Thymus (tissue), 11 donors: ENCODE measurements at regions not wholly inside any gene's neighbourhood (a gene's known extent, or its start where the extent isn't known, plus 50 kb on each side); places are given as distances from the start of the nearest gene placed in this dataset.

Source experiments
- DNase-seq, 9 donors: peaks; one replicate each; pipeline ENCODE4 v3.0.0-alpha.2; 2013; ENCODE audit warnings: low spot score in 9 of 9, low read depth in 6 of 9, missing footprints in 1 of 9
- H3K27ac ChIP-seq, 2 donors: one replicate each; pipeline ENCODE4 v1.5.1; 2013; ENCODE audit warnings: control low read depth in 1 of 2, low read depth in 1 of 2, low read length in 1 of 2, mild to moderate bottlenecking in 1 of 2, moderate library complexity in 1 of 2
- H3K27me3 ChIP-seq, 2 donors: one replicate each; pipeline ENCODE4 v1.5.1; 2013; ENCODE audit warnings: low read length in 1 of 2; ENCODE audit not compliant: control insufficient read depth in 2 of 2, insufficient read depth in 1 of 2
- H3K36me3 ChIP-seq, 2 donors: one replicate each; pipeline ENCODE4 v1.5.1; 2013; ENCODE audit warnings: low read length in 1 of 2, mild to moderate bottlenecking in 1 of 2, moderate library complexity in 1 of 2; ENCODE audit not compliant: control insufficient read depth in 2 of 2, insufficient read depth in 2 of 2
- H3K4me1 ChIP-seq, 2 donors: one replicate each; pipeline ENCODE4 v1.5.1; 2013; ENCODE audit warnings: low read length in 2 of 2; ENCODE audit not compliant: control insufficient read depth in 2 of 2, insufficient read depth in 2 of 2
- H3K4me3 ChIP-seq, 2 donors: one replicate each; pipeline ENCODE4 v1.5.1; 2013; ENCODE audit warnings: low read length in 2 of 2, control low read depth in 1 of 2, mild to moderate bottlenecking in 1 of 2
- H3K9me3 ChIP-seq, 2 donors: one replicate each; pipeline ENCODE4 v1.5.1; 2013; ENCODE audit warnings: low read length in 1 of 2, mild to moderate bottlenecking in 1 of 2; ENCODE audit not compliant: control insufficient read depth in 2 of 2, insufficient read depth in 1 of 2
- WGBS: extraction: QIAGEN DNeasy Blood & Tissue Kit; methylation state at CpG from one replicate; pipeline ENCODE4 v1.1.7; 2013; 5-methylcytosine and 5-hydroxymethylcytosine counted together
- donor health status: healthy.

DNA sequence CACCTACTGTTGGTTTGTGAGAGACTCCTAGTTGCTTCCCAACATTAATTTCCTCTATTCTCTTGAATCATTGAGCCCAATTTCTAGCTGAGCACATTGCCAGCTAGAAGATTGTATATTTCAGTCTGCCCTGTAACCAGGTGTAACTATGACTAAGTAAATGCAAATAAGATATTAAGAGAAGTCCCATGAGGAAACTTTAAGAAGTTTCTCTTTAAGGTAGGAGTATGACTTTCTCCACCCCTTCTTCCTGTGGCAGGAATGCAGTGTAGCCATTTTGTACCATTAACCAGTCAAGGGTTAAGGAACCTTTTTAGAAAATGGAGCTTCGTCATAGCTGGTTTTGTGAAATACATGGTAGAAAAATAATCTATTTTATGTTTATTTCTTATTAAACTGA, 534.2 kb upstream of the RGS18 start:
- Histone ChIP-seq H3K9me3 (no peaks in the 10 kb centered on the region), H3K4me3 (no peak overlapping the region), H3K27ac (no peak overlapping the region), H3K36me3 (no peaks in the 10 kb centered on the region), H3K4me1 (no peaks in the 10 kb centered on the region), H3K27me3 (no peaks in the 10 kb centered on the region)
- WGBS: 94% methylated on average over 1 of the region's 1 CpG
- no peak for DNase-seq

- no peaks in the 10 kb centered on the region for H3K36me3 ChIP-seq
- H3K27ac ChIP-seq: no peak overlapping the region
- no peaks in the 10 kb centered on the region for H3K9me3 ChIP-seq
- H3K4me3 ChIP-seq: no peak overlapping the region
- no peaks in the 10 kb centered on the region for H3K27me3 ChIP-seq
- no peaks in the 10 kb centered on the region for H3K4me1 ChIP-seq
- DNase-seq: no peak
Measured at GRCh38 chr1:191629836-191630235, 528.4 kb upstream of the RGS18 start.

- no peak for DNase-seq
- WGBS: 92% methylated on average over 3 of the region's 3 CpGs
- H3K9me3 ChIP-seq: no peaks in the 10 kb centered on the region
Measured at GRCh38 chr1:191634801-191635508, 523.3 kb upstream of the RGS18 start.

GRCh38 chr1:191636345-191636744, 521.9 kb upstream of the RGS18 start:
- Histone ChIP-seq H3K27me3 (no peaks in the 10 kb centered on the region), H3K9me3 (no peaks in the 10 kb centered on the region), H3K27ac (no peak overlapping the region), H3K4me3 (no peak overlapping the region), H3K4me1 (no peaks in the 10 kb centered on the region), H3K36me3 (no peaks in the 10 kb centered on the region)
- no peak for DNase-seq

More at GRCh38 chr1:191634801-191635508, 523.3 kb upstream of the RGS18 start:
- Histone ChIP-seq H3K4me3 (no peak overlapping the region), H3K27ac (no peak overlapping the region), H3K4me1 (no peaks in the 10 kb centered on the region), H3K36me3 (no peaks in the 10 kb centered on the region), H3K27me3 (no peaks in the 10 kb centered on the region)

GRCh38 chr1:191641420-191642260, 516.6 kb upstream of the RGS18 start:
- DNase-seq: no peak
- Histone ChIP-seq H3K4me1 (no peaks in the 10 kb centered on the region), H3K36me3 (no peaks in the 10 kb centered on the region), H3K27me3 (no peaks in the 10 kb centered on the region), H3K4me3 (no peak overlapping the region), H3K9me3 (no peaks in the 10 kb centered on the region), H3K27ac (no peak overlapping the region)
- 92% methylated on average over 9 of the region's 9 CpGs for WGBS

- H3K4me1 ChIP-seq: no peaks in the 10 kb centered on the region
- H3K4me3 ChIP-seq: no peak overlapping the region
- H3K36me3 ChIP-seq: no peaks in the 10 kb centered on the region
- DNase-seq: no peak
- H3K27ac ChIP-seq: no peak overlapping the region
- WGBS: 80% methylated on average over 1 of the region's 1 CpG
- H3K27me3 ChIP-seq: no peaks in the 10 kb centered on the region
- no peaks in the 10 kb centered on the region for H3K9me3 ChIP-seq
Measured at GRCh38 chr1:191643060-191643459, 515.2 kb upstream of the RGS18 start.

DNA sequence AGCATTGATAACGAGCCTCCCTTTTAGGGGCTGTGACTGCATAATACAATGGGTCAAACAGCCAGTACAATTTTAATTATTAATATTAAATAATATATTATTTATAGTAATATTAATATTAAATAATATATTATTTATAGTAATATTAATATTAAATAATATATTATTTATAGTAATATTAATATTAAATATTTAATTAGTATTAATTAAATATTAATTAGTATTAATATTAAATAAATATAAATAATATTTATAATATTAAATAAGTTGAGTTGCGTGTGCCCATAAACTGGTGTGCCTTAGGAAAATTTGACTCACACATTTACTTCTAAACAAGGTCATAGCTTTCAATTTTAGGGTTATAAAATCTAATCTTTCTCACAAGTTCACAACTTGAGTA, 509.3 kb upstream of the RGS18 start:
- WGBS: 96% methylated on average over 2 of the region's 2 CpGs
- no peaks in the 10 kb centered on the region for H3K36me3 ChIP-seq
- no peak overlapping the region for H3K27ac ChIP-seq
- H3K4me1 ChIP-seq: no peaks in the 10 kb centered on the region
- no peaks in the 10 kb centered on the region for H3K9me3 ChIP-seq
- H3K4me3 ChIP-seq: no peak overlapping the region
- H3K27me3 ChIP-seq: no peaks in the 10 kb centered on the region
- no peak for DNase-seq

GRCh38 chr1:191662051-191662450, 496.2 kb upstream of the RGS18 start:
- no peaks in the 10 kb centered on the region for H3K27me3 ChIP-seq
- 92% methylated on average over 1 of the region's 1 CpG for WGBS
- no peak for DNase-seq
- H3K9me3 ChIP-seq: no peaks in the 10 kb centered on the region
- no peak overlapping the region for H3K27ac ChIP-seq
- no peaks in the 10 kb centered on the region for H3K4me1 ChIP-seq
- no peaks in the 10 kb centered on the region for H3K36me3 ChIP-seq
- H3K4me3 ChIP-seq: no peak overlapping the region

GRCh38 chr1:191662746-191663145, 495.5 kb upstream of the RGS18 start:
- no peak for DNase-seq
- 93% methylated on average over 1 of the region's 1 CpG for WGBS
- Histone ChIP-seq H3K27me3 (no peaks in the 10 kb centered on the region), H3K27ac (no peak overlapping the region), H3K9me3 (no peaks in the 10 kb centered on the region), H3K4me3 (no peak overlapping the region), H3K36me3 (no peaks in the 10 kb centered on the region), H3K4me1 (no peaks in the 10 kb centered on the region)
